NCI-H2029 treated with DMSO at 0.1 percent for 48 hours (cell line): ENCODE measurements at regions not wholly inside any gene's neighbourhood (a gene's known extent, or its start where the extent isn't known, plus 50 kb on each side); places are given as distances from the start of the nearest gene placed in this dataset.

ENCODE experiments used
- DNase-seq: peaks from one replicate; lab custom pipeline; 2025; lab: John Stamatoyannopoulos, UW

DNA sequence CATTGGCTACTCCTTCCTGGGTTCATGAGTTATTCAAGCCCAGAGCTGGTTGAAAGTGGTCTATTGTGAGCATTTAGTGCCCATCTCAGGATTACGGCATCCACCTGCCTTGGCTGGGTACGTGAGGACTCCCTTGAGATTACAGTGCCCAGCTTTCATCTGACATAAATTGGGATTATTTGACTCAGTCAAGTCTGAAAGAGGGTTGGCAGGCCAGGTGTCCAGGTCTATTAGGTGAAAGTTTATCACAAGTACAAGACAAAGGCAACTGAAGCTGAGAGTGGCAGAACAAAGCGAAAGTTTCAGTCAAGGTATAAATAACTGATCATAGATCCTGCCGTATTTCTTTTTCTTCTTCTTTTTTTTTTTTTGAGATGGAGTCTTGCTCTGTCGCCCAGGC lies 84.6 kb upstream of the ATF7IP start:
- DNase-seq = no peak

- no peak for DNase-seq
These were observed 83.9 kb upstream of the ATF7IP start for GRCh38 chr12:14281539-14281938.

DNA sequence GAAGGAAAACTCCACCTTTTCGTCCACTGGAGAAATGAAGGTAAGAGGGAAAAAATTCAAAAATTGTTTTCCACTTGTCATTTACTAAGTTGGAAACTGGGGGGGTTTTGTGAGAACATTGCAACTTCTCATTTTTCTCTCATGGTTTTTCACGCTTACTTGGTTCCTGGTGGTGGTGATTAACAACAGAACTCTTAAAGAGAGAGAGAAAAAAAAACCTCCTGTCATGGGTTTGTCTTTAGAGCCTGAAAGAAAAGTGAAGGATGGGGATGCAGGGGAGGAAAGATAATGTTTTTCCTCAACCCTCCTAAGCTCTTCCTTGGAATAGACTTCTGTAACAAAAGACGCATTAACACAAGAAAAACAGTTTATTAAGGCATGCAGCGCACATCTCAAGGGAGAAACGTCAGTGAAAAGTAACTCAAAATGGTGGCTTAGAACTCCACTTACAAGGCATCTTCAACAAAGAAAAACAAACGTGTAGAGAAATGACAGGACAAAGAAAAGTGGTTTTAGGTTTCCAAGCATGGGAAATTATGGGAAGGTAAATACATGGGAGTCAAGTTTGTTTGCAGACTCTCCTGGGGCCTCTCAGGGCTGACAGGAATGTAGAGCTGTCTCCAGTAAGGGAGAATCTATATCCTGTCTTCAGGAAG lies 81.9 kb upstream of the ATF7IP start:
- peak; percentile 90 for DNase-seq

- DNase-seq = peak; percentile 75
These were observed 81.2 kb upstream of the ATF7IP start for GRCh38 chr12:14284184-14284722.

GRCh38 chr12:14289601-14290000 lies 75.9 kb upstream of the ATF7IP start:
- no peak for DNase-seq

DNA sequence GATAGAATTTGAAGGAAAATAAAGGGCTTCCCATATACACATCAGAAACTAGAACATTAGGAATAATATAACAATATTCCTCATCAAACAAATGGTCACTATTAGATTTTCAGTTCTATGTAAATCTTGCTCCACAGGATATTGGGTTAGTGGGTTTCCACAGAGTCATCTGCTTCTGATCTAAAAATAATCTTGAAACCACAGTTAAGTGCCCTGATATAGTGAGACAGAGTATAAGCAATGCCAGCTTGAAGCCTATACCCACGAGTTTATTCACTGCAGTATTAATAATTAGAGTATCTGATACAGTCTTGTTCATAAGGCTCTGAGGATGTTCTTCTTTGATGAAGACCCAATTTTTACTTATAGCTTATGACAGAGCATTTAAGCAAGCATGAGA lies 74.5 kb upstream of the ATF7IP start:
- no peak for DNase-seq

GRCh38 chr12:14303661-14304155 lies 61.8 kb upstream of the ATF7IP start:
- no peak for DNase-seq

- DNase-seq = no peak
These were observed 58.5 kb upstream of the ATF7IP start for GRCh38 chr12:14307004-14307403.

DNA sequence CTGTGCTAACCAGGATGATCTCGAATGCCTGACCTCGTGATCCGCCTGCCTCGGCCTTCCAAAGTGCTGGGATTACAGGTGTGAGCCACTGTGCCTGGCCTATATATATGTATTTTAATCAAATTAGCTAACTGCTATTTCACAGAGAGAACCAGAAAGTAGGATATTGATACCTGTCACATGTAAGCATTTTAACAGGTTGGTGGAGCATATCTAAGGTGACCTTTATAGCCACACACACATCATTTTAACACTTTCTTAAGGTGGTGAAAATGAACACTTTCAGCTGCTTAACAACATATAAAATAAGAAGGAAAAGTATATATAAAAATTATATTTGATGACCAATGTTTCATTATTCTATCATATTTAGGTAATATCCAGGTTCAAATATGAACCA lies 57.0 kb upstream of the ATF7IP start:
- no peak for DNase-seq

DNA sequence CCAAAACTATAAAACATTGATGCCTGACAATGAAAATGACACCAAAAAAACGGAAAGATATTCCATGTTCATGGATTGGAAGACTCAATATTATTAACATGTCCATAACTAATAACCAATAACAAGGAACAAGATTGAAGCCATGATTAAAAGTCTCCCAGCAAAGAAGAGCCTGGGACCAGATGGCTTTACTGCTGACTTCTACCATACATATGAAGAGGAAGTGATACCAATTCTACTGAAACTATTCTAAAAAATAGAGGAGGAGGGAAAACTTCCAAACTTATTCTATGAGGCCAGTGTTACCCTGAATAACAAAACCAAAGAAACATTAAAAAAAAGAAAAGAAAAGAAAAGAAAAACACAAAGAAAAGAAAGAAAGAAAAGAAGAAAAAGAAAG lies 54.6 kb upstream of the ATF7IP start:
- DNase-seq = no peak

- DNase-seq = no peak
These were observed 51.9 kb upstream of the ATF7IP start for GRCh38 chr12:14313379-14314138.

DNA sequence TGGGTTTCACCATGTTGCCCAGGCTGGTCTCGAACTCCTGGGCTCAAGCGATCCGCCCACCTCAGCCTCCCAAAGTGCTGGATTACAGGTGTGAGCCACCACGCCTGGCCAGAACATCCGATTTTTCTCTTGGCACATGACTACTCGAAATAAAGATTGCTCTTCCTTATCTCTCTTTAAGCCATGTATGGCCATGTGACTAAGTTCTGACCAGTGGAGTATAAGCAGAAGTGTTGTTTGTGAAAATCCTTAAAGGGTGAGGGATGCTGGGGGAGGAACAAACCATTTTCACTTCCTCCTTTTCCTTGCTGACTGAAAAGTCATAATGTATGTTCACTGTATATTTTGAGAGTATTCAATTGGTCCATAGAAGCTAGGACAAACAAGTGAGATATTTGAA lies 50.7 kb upstream of the ATF7IP start:
- no peak for DNase-seq

DNA sequence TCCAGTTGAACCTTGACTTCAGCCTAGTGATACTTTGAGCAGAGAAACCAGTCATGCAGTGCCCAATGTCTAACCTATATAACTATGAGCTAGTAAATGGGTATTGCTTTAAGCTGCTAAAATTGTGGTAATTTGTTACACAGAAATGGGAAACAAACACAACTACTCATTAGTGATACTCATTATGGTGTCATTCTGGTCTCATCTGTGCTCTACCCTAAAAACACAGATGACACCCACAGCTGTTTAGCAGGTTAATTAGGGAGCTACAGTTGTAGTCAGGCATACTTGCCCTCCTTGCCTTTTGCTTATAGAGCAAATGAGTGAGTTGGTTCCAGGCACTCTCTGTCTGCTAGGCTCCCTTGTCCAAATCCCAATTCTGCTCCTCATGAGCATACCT lies 50.0 kb upstream of the ATF7IP start:
- no peak for DNase-seq
